GM23248 (cell line): ENCODE measurements at regions not wholly inside any gene's neighbourhood (a gene's known extent, or its start where the extent isn't known, plus 50 kb on each side); places are given as distances from the start of the nearest gene placed in this dataset.

Experiments
- DNase-seq: peaks from one replicate; pipeline ENCODE4 v3.0.0-alpha.2; 2015
- H2AFZ ChIP-seq: fragments of 200-600 bp; sonication (generic); 2 replicates; pipeline ENCODE4 v1.6.1; 2016; ENCODE audit warnings: antibody characterized with exemption
- H3F3A ChIP-seq: fragments of 200-600 bp; sonication (generic); 2 replicates; pipeline ENCODE4 v1.6.1; 2016; ENCODE audit warnings: mild to moderate bottlenecking, antibody characterized with exemption, mixed run types; ENCODE audit not compliant: insufficient read depth
- H3K27ac ChIP-seq: fragments of 200-600 bp; sonication (generic); 2 replicates; pipeline ENCODE4 v1.5.1; 2016; ENCODE audit warnings: mild to moderate bottlenecking
- H3K27me3 ChIP-seq: fragments of 200-600 bp; sonication (generic); replicated peaks from 2 replicates; pipeline ENCODE4 v1.6.1; 2016; ENCODE audit warnings: mild to moderate bottlenecking; ENCODE audit not compliant: insufficient read depth
- H3K36me3 ChIP-seq: fragments of 200-600 bp; sonication (generic); 2 replicates; pipeline ENCODE4 v1.6.1; 2016; ENCODE audit warnings: low read depth, mild to moderate bottlenecking
- H3K4me1 ChIP-seq: fragments of 200-600 bp; sonication (generic); 2 replicates; pipeline ENCODE4 v1.6.1; 2016; ENCODE audit warnings: mild to moderate bottlenecking; ENCODE audit not compliant: insufficient read depth
- H3K4me2 ChIP-seq: fragments of 200-600 bp; sonication (generic); one replicate; pipeline ENCODE4 v1.6.1; 2016; ENCODE audit warnings: mild to moderate bottlenecking; ENCODE audit not compliant: unreplicated experiment
- H3K4me3 ChIP-seq: fragments of 200-600 bp; sonication (generic); 2 replicates; pipeline ENCODE4 v1.5.1; 2016; ENCODE audit warnings: mild to moderate bottlenecking
- H3K79me2 ChIP-seq: fragments of 200-600 bp; sonication (generic); 2 replicates; pipeline ENCODE4 v1.6.1; 2016; ENCODE audit warnings: mild to moderate bottlenecking; ENCODE audit not compliant: insufficient read depth
- H3K9ac ChIP-seq: fragments of 200-600 bp; sonication (generic); 2 replicates; pipeline ENCODE4 v1.6.1; 2016; ENCODE audit warnings: mild to moderate bottlenecking
- H3K9me2 ChIP-seq: fragments of 200-600 bp; sonication (generic); 2 replicates; pipeline ENCODE4 v1.6.1; 2016; ENCODE audit warnings: mixed run types, mild to moderate bottlenecking, moderate library complexity; ENCODE audit not compliant: insufficient read depth
- H3K9me3 ChIP-seq: fragments of 200-600 bp; sonication (generic); one replicate; pipeline ENCODE4 v1.6.1; 2017; ENCODE audit warnings: low read depth
- H4K20me1 ChIP-seq: fragments of 200-600 bp; sonication (generic); 2 replicates; pipeline ENCODE4 v1.6.0; 2016; ENCODE audit not compliant: insufficient read depth
- EZH2 ChIP-seq: fragments of 200-600 bp; sonication (generic); IDR thresholded peaks from 2 replicates; pipeline ENCODE4 v1.6.1; 2018; ENCODE audit warnings: antibody characterized with exemption, mild to moderate bottlenecking; ENCODE audit not compliant: insufficient read depth, poor library complexity, severe bottlenecking
- EZH2phosphoT487 ChIP-seq: fragments of 200-600 bp; sonication (generic); IDR thresholded peaks from 2 replicates; pipeline ENCODE4 v1.6.1; 2018; ENCODE audit warnings: antibody characterized with exemption, moderate library complexity, mild to moderate bottlenecking, low read depth; ENCODE audit not compliant: insufficient read depth
- WGBS, 2 experiments: methylation state at CpG; one replicate each; pipeline ENCODE4 v1.1.6; 2015 to 2017; ENCODE audit warnings: low lambda C conversion rate in 2 of 2, low coverage in 1 of 2; ENCODE audit errors: missing lambda C conversion rate in 2 of 2; 5-methylcytosine and 5-hydroxymethylcytosine counted together
- in situ Hi-C: fragments of 300-500 bp; cut with MboI; formaldehyde crosslinking; loops from 2 replicates; pipeline ENCODE4 v1.15.0; 2020

- in situ Hi-C loops, result no loop called here
- no peak overlapping the region for H3K9ac ChIP-seq
- H4K20me1 ChIP-seq, result no peaks in the 10 kb centered on the region
- no peak overlapping the region for H3K4me2 ChIP-seq
- H3K9me3 ChIP-seq, result no peaks in the 10 kb centered on the region
- no peak overlapping the region for H3K4me3 ChIP-seq
- TF ChIP-seq EZH2, result no peak
- TF ChIP-seq EZH2phosphoT487, result no peak
- no peaks in the 10 kb centered on the region for H3K36me3 ChIP-seq
- 37 to 43% methylated on average over 2 of the region's 2 CpGs for WGBS, 2 experiments
- H3K9me2 ChIP-seq, result no peaks in the 10 kb centered on the region
- H3K79me2 ChIP-seq, result no peaks in the 10 kb centered on the region
- H3F3A ChIP-seq, result peaks cover 4% of the 10 kb centered on the region; the same call in 1 of the 2 replicates
- no peaks in the 10 kb centered on the region for H3K27me3 ChIP-seq
- H2AFZ ChIP-seq, result no peak overlapping the region
- no peak for DNase-seq
- H3K4me1 ChIP-seq, result peaks cover 21% of the 10 kb centered on the region
- H3K27ac ChIP-seq, result no peak overlapping the region
These were observed 456.1 kb downstream of the AEBP2 start for GRCh38 chr12:19895246-19896020.

- no peak for TF ChIP-seq EZH2
- TF ChIP-seq EZH2phosphoT487, result no peak
- in situ Hi-C loops, result no loop called here
- Histone ChIP-seq H3K4me3 (no peak overlapping the region), H3K4me2 (no peak overlapping the region), H3K9me3 (no peaks in the 10 kb centered on the region), H2AFZ (no peak overlapping the region), H3K79me2 (no peaks in the 10 kb centered on the region), H3K36me3 (no peaks in the 10 kb centered on the region), H3K4me1 (peaks cover 21% of the 10 kb centered on the region), H3K27me3 (no peaks in the 10 kb centered on the region), H3K9me2 (no peaks in the 10 kb centered on the region), H3F3A (peaks cover 4% of the 10 kb centered on the region; the same call in 1 of the 2 replicates), H4K20me1 (no peaks in the 10 kb centered on the region), H3K27ac (no peak overlapping the region), H3K9ac (no peak overlapping the region)
- 94 to 95% methylated on average over 1 of the region's 1 CpG for WGBS, 2 experiments
- no peak for DNase-seq
These were observed 456.7 kb downstream of the AEBP2 start for GRCh38 chr12:19896041-19896440.

GRCh38 chr12:19896534-19896933 lies 457.2 kb downstream of the AEBP2 start:
- no peak overlapping the region for H2AFZ ChIP-seq
- no peak overlapping the region for H3K4me3 ChIP-seq
- H3F3A ChIP-seq, result peaks cover 4% of the 10 kb centered on the region; the same call in 1 of the 2 replicates
- no peaks in the 10 kb centered on the region for H3K79me2 ChIP-seq
- 70 to 74% methylated on average over 3 of the region's 3 CpGs for WGBS, 2 experiments
- no peaks in the 10 kb centered on the region for H3K9me2 ChIP-seq
- H3K27ac ChIP-seq, result no peak overlapping the region
- no peaks in the 10 kb centered on the region for H3K9me3 ChIP-seq
- no peak for DNase-seq
- no peaks in the 10 kb centered on the region for H4K20me1 ChIP-seq
- H3K36me3 ChIP-seq, result no peaks in the 10 kb centered on the region
- no peak for TF ChIP-seq EZH2phosphoT487
- TF ChIP-seq EZH2, result no peak
- peaks cover 21% of the 10 kb centered on the region for H3K4me1 ChIP-seq
- no peak overlapping the region for H3K9ac ChIP-seq
- no peak overlapping the region for H3K4me2 ChIP-seq
- in situ Hi-C loops, result no loop called here
- H3K27me3 ChIP-seq, result no peaks in the 10 kb centered on the region

- Histone ChIP-seq H3K79me2 (no peaks in the 10 kb centered on the region), H4K20me1 (no peaks in the 10 kb centered on the region), H3K9me3 (no peaks in the 10 kb centered on the region), H3K9ac (no peak overlapping the region), H3K36me3 (no peaks in the 10 kb centered on the region), H3K27ac (no peak overlapping the region), H3K27me3 (no peaks in the 10 kb centered on the region), H3K4me3 (no peak overlapping the region), H3K4me1 (peaks cover 14% of the 10 kb centered on the region), H3F3A (no peaks in the 10 kb centered on the region), H3K4me2 (no peak overlapping the region), H2AFZ (no peak overlapping the region), H3K9me2 (no peaks in the 10 kb centered on the region)
- 45 to 49% methylated on average over 2 of the region's 2 CpGs for WGBS, 2 experiments
- no peak for DNase-seq
- in situ Hi-C loops, result no loop called here
- TF ChIP-seq EZH2phosphoT487 (no peak), EZH2 (no peak)
These were observed 458.7 kb downstream of the AEBP2 start for GRCh38 chr12:19897900-19898408.
